ENCODE measurements at regions not wholly inside any gene's neighbourhood (a gene's known extent, or its start where the extent isn't known, plus 50 kb on each side); places are given as distances from the start of the nearest gene placed in this dataset.

DNA sequence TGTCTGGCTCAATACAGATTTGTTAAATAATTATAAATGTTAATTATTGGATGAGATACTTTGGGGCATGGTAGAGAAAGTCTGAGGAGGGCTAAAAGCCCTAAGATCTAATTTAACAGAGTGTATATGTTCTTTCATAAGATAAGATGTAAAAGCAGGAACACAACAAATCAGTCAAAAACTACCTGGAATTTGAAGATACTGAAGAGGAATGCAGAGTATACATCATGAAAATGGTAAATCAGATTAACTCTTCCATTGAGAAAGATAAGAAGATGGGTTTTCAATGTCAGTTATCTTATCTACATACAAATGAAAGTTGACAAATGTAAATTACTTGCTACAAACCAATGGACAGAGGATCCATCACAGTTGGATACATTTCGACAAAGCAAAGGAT lies 107.3 kb upstream of the NFIB start:
- Histone ChIP-seq H3K4me3 (no peak overlapping the region), H3K27me3 (ENCODE audit: control insufficient read depth in 2 of 2, insufficient read depth in 2 of 2, low read length in 2 of 2) (no peaks in the 10 kb centered on the region), H3K9ac (ENCODE audit: insufficient read depth in 1 of 2, low read depth in 2 of 2, low read length in 2 of 2) (no peak overlapping the region), H3K79me2 (ENCODE audit: control insufficient read depth, insufficient read depth, low read length) (no peaks in the 10 kb centered on the region), H3K4me2 (ENCODE audit: insufficient read depth, low read length) (no peak overlapping the region), H4K20me1 (replicated peaks; ENCODE audit: control insufficient read depth, insufficient read depth, low read length) (no peaks in the 10 kb centered on the region), H3K9me1 (ENCODE audit: control insufficient read depth, insufficient read depth, low read length) (no peaks in the 10 kb centered on the region), H3K4me1 (replicated peaks in 1 of 2; ENCODE audit: control insufficient read depth in 2 of 2, insufficient read depth in 2 of 2, low read length in 2 of 2) (no peaks in the 10 kb centered on the region; a peak in 1 of 5 replicates), H3K9me3 (replicated peaks; ENCODE audit: control insufficient read depth, insufficient read depth, low read depth, low read length) (no peaks in the 10 kb centered on the region), H3K36me3 (ENCODE audit: control insufficient read depth, insufficient read depth, low read length) (no peaks in the 10 kb centered on the region), H3K27ac (ENCODE audit: extremely low read depth, low read depth, low read length) (no peak overlapping the region), H2AFZ (ENCODE audit: low read depth, low read length) (no peak overlapping the region)
- DNase-seq (ENCODE audit: extremely low read depth in 1 of 4, low spot score in 3 of 4) = no peak
- no peak for FAIRE-seq
- ATAC-seq = no peak
- no TSS peak for BruUV-seq (replicated peaks)
- in situ Hi-C loops (cut with MboI) (no loop called here), intact Hi-C loops (cut with micrococcal nuclease) (no loop called here)
- CTCF ChIA-PET (ENCODE audit: low intra/inter-chr PET ratio) = interaction anchor here (0.7 kb wide), 1 partner anchor 986 kb away, joined by 3 read pairs; no protein-coding TSS in a partner anchor
- WGBS (ENCODE audit: insufficient coverage, low coverage, missing lambda C conversion rate) = 11% methylated on average over 1 of the region's 1 CpG
- POLR2A ChIA-PET = no interaction called here
- TF ChIP-seq NR4A1 (CRISPR knock-in tag; IDR thresholded peaks at IDR 0.05) (no peak), NR4A1 (tag; IDR thresholded peaks at IDR 0.05) (no peak), CBFA2T3 (IDR thresholded peaks at IDR 0.05) (no peak), ZNF224 (CRISPR knock-in tag; IDR thresholded peaks at IDR 0.05) (no peak), ZNF217 (CRISPR knock-in tag; IDR thresholded peaks at IDR 0.05) (no peak), POLR2G (IDR thresholded peaks at IDR 0.05; ENCODE audit: low read depth, low read length) (no peak), BHLHE40 (IDR thresholded peaks at IDR 0.05; ENCODE audit: low read length) (no peak), ZBTB17 (CRISPR knock-in tag; IDR thresholded peaks at IDR 0.05) (no peak), GATAD2A (IDR thresholded peaks at IDR 0.05) (no peak), ZNF717 (CRISPR knock-in tag; IDR thresholded peaks at IDR 0.05) (no peak), NR2C1 (IDR thresholded peaks at IDR 0.05) (no peak), NR2C1 (tag; IDR thresholded peaks at IDR 0.05) (no peak), CTBP1 (IDR thresholded peaks at IDR 0.05; ENCODE audit: borderline replicate concordance) (no peak), ZNF239 (CRISPR knock-in tag; IDR thresholded peaks at IDR 0.05) (no peak), FUS (optimal IDR thresholded peaks at IDR 0.05; ENCODE audit: low read depth, low read length) (no peak), ZSCAN29 (IDR thresholded peaks at IDR 0.05) (no peak)
- TF ChIP-seq, protein P1, sequence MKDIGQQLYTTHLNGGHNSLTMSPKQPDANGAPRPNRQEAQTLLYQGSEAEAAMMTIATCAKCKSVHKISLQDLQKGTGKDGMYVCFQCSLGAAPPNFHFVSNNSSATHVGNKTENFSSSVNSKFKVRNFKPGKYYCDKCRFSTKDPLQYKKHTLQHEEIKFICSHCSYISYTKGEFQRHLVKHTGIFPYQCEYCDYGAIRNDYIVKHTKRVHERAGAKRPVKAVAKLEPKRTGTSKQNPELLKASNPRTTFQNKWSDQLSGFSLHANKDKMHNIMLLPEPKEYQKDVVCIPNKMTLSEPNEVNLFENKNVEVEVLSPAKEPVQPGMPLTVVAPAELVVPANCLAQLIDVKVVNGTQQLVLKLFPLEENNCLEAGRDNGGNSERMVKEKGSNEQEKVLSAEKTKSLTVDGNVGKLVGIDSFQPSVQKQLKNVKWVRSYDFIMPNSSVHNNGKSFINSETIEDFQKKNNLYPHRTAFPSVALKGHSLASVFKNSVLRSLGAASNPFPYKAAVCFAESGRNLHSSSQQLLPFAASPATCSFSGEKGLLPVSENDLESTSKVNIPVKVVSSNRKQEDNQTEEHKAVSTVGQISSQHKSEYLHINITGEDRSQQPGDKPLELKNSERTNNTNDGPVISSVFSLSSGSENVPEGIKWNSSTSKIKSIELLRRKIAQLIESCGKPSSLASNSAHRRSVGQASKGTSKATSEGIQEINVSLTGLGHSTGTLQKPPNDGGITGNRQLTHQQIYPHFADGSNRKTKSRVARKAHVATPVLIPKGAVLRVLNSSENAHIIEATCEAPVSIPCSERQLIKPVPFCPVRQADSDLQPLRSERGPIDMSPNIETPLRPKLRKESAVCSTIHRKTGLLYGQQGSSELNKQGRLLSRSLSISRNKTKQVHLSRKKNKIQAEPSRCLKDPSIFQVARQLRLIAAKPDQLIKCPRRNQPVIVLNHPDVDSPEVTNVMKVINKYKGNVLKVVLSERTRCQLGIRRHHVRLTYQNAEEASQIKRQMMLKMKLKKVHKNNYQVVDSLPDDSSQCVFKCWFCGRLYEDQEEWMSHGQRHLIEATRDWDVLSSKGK (CRISPR knock-in tag; IDR thresholded peaks at IDR 0.05) = no peak
- TF ChIP-seq, protein P2, sequence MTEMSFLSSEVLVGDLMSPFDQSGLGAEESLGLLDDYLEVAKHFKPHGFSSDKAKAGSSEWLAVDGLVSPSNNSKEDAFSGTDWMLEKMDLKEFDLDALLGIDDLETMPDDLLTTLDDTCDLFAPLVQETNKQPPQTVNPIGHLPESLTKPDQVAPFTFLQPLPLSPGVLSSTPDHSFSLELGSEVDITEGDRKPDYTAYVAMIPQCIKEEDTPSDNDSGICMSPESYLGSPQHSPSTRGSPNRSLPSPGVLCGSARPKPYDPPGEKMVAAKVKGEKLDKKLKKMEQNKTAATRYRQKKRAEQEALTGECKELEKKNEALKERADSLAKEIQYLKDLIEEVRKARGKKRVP (CRISPR knock-in tag; IDR thresholded peaks at IDR 0.05) = no peak
- TF ChIP-seq, protein P3, sequence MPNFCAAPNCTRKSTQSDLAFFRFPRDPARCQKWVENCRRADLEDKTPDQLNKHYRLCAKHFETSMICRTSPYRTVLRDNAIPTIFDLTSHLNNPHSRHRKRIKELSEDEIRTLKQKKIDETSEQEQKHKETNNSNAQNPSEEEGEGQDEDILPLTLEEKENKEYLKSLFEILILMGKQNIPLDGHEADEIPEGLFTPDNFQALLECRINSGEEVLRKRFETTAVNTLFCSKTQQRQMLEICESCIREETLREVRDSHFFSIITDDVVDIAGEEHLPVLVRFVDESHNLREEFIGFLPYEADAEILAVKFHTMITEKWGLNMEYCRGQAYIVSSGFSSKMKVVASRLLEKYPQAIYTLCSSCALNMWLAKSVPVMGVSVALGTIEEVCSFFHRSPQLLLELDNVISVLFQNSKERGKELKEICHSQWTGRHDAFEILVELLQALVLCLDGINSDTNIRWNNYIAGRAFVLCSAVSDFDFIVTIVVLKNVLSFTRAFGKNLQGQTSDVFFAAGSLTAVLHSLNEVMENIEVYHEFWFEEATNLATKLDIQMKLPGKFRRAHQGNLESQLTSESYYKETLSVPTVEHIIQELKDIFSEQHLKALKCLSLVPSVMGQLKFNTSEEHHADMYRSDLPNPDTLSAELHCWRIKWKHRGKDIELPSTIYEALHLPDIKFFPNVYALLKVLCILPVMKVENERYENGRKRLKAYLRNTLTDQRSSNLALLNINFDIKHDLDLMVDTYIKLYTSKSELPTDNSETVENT (CRISPR knock-in tag; IDR thresholded peaks at IDR 0.05) = no peak

Data from K562 (cell line).